GM21619 (cell line): ENCODE measurements at regions not wholly inside any gene's neighbourhood (a gene's known extent, or its start where the extent isn't known, plus 50 kb on each side); places are given as distances from the start of the nearest gene placed in this dataset.
"Not testable (repeated sequence)": the region's sequence is repeated elsewhere in the genome, so short reads cannot be mapped to it uniquely, and the experiment has no call there.

Experiments
- ATAC-seq: cut with Tn5 transposase; IDR thresholded peaks from one replicate; pipeline ENCODE4 v1.9.1; 2021; ENCODE audit not compliant: unreplicated experiment

DNA sequence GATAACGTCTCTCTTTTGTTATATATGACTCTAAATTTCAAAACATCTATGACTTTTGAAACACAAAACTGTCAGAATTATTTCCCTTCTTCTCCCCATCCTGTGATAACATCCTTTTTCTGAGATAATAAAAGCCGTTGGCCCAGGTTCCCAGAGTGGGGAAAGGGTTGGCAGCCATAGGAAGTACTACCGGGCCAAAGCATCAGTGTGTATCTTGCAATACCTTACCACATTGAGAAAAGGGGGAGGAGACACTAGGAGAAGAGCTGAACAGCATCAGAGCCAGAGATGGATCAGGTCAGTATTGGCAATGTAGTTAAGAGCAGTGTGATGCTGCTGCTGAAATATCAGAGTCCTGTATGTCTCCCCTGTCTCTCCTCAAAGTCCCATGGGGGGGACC, 210.0 kb upstream of the PROK2 start:
- ATAC-seq: no peak

DNA sequence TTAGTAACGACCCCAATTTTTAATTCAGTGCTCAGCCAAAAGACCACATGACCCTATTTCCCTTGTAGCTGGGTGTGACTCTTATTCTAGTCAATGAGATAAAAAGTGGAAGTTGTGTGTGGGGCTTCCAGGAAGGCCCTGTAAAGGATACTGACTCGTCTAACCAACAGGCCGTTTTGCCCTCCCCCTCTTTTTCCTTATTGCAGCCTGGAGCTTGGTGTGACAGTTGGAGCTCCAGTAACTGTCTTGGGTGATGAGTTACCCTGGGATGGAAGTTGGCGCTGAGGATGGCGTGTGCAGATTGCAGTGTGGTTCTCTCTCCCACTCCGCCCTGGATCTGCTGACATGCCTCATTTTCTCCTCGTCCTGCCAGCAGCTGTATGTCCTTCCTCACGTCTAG, 209.3 kb upstream of the PROK2 start:
- ATAC-seq: no peak

DNA sequence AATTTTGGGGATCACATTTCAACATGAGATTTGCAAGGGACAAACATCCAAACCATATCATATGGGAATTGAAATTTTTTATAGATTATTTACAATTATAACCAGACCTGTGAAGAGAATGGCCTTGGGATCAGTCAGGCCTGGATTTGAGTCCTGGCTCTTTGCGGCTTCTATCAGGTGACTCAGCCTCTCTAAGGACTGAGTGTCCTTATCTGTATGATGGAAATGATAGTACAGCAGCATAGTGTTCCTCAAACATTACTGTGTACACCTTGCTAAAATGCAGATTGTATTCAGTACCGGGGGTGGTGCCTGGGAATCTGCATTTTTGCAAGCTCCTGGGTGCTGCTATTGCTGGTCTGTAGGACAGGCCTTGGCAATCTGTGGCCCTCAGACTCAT, 206.7 kb upstream of the PROK2 start:
- no peak for ATAC-seq

DNA sequence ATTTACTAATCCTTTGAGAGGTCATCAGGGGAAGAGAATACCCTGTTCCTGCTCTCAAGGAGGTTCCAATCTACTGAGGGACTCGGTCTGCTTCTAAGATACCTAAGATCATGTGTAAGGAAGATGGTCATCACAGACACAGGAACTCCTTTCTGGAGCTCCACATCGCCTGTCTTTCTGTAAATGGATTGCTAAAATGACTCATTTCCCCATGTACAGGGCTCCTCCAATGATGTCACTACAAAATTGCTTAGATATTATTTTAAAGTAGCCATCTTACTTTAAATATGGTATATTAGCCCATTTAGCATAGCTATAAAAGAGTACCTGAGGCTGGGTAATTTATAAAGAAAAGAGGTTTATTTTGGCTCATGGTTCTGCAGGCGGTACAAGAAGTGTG, 206.1 kb upstream of the PROK2 start:
- no peak for ATAC-seq

DNA sequence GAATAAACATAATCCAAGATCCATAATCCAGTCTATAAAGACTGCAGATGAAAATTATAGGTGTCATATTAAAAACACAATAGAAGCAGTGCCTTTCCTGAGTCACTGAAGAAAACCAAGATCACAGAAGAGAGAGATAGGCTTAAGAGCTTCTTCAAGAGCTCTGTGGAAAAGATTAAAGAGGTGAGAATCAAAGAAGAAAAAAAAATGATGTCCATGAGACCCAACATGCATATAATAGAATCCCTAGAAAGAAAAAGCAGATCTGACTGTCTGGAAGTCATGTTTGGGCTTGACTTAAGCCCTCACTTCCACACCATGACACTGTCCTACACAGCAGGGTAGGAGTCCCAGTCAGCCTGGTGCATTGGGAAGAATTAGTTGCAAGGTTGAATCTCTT, 205.6 kb upstream of the PROK2 start:
- no peak for ATAC-seq

DNA sequence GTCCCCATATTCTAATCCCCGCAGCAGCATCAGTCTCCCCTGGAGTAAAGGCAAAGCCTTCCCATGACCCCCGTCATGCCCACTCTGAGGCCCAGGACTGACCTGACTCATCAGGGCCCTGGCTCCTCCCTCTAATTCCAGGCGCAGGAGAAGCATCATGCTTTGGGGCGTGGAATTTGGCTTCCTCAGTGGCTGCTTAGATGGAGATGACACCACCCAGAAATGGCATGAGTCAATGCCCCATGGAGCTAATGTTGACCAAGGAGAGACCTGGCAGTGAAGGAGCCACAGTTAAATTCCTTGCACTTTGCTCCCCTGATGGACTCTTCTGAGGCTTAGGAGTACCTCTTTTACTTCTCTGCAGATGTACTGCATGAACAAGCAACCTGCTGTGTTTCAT, 204.2 kb upstream of the PROK2 start:
- ATAC-seq: no peak

DNA sequence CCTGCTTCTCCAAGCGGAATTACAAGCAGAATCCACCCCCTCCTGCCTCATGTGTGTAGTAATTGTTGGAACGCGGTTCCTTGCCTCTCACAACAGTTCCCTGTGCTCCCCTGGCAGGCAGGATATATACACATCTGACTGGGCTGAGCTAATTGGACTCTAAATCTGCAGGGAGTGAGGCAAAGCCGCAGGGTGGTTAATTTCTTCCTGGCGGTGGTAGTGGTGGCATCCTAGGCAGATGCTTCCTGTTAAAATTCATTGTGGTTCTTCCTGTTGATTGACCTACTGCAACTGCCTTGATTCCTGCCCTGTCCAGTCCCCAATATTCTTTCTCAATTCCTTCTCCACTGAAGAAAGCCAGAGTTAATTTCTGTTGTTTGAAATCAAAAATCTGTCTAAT, 202.9 kb upstream of the PROK2 start:
- no peak for ATAC-seq

DNA sequence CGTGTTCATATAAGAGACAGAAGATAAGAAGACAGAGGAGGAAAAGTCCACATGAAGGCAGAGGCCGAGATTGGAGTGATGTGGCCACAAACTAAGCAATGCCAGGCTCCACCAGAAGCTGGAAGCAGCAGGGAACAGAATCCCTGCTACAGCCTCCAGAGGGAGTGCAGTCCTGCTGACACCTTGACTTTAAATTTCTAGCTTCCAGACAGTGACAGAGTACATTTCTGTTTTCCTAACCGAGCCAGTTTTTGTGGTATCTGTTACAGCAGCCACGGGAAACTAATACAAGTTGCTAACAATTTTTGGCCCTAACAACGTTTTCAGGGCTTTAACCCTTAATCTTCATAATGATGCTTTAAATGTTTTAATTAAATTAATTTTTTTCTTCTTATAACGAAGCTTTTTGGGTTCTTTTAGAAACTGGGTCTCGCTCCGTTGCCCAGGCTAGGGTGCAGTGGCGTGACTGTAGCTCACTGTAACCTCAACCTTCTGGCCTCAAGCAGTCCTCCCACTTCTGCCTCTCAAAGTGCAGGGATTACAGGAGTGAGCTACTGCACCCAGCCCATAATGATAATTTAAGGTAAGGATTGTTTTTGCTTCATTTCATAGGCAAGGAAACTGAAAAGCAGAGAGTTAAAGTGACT, 202.3 kb upstream of the PROK2 start:
- ATAC-seq: no peak

DNA sequence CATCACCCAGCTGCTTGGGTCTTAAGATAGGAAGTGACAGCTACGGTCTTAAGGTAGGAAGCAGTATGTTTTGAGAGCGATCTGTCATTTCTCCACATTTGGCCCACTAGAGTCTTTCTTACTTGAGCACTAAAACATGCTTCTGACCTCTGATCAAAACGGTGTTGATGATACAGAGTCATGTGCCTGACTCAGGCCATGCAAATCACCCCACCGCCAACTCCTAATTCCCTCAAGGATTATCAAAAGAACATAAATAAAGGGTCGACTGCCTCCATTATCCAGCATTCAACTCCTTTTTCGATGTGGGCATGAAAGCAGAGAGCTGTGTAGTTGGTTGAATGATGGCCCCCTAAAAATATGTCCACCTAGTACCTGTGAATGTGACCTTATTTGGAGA, 201.7 kb upstream of the PROK2 start:
- ATAC-seq: no peak

DNA sequence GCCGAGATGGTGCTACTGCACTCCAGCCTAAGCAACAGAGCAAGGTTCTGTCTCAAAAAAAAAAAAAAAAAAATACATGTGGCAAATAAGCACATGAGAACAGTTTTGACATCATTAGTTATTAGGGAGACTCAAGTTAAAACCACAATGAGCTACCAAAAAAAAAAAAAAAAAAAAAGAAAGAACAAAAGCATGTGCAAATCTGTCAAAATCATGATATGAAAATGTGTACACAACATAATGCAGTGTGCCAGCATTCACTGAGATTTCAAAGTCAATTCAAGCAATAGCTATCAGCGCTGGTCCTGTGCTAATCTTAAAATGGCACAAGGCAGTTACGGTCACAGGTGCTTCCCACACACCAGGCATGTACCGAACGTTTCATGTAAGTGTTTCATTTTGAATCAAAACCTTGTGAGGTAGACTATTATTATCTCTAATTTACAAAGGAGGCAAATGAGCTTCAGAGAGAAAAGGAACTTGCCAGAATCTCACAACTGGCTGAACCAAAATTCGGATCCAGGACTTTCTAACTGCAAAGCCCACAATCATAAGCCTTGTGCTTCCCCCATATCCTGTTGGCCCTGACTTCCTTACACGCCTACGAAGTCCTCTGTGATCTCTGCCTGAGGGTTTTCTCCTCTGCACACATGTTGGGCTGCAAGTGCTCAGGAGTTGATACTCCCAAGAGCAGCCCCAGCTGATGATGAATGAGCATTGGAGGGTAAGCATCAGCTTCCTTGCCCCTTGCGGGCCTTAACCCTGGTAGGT, 200.1 kb upstream of the PROK2 start:
- ATAC-seq: peak; percentile 88

DNA sequence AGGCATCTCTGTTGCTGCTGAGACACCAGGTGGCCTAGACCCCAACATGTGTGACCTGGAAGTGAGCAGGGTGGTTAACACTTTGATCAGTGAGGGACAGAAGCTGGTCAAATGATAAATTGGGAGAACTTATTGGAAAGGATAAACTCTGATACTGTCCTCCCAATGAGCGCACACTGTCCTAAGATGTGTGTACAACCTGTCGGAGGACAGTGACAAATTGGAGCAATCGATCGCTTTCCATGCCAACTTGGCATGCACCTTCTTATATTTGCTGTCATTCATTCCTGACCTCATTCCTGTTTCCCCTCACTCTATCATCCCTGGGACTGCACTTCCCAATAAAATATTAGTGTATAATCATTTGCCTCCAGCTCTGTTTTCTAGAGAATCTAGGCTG, 198.7 kb upstream of the PROK2 start:
- ATAC-seq: no peak

DNA sequence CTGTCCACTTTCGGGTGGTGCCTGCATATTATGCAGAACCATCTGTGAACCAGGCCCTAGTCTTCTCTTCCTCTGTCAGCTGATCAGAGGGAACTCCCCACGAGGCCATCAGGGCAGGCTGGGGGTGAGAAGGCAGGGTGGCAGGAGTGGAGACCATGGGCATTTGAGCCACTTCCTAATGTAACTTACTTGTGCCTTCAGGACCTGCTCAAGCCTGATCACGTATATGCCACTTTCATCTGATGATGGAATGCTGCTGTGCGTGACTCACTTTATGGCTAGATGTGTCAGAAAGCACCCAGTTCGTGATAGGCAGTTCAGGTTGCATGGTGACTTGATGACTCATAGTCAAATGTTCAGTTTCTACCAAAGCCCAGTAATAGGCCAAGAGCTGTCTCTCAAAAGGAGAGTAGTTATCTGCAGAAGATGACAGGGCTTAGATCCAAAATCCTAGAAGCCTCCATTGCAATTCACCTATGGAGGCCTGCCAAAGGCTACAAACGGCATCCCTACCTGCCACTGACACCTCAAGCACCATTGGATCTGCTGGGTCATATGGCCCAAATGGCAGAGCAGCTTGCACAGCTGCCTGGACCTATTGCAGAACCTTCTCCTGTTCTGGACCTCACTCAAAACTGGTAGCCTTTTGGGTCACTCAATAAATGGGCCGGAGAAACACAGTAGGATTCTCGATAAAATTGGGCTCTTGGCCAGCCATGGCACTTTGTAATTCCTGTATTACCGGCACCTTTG, 197.7 kb upstream of the PROK2 start:
- not testable (repeated sequence) for ATAC-seq

DNA sequence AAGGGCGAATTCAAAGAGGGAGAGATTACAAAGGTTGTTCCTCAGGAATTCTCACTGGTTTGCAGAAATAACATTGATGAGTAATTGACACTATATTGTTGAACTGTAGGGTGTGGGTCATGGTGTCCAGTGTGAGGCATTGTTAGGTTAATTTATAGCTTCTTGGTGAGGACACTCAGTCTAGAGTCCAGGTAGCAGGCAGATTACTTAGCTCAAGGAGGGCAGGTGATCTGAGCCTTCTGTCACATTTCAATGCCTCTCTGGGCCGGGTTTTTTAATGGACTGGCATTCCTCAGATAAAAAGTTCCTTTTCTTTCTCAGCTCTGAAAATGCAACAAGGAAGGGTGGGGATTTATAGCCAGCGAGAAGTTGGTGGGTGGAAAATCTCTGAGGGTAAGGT, 194.2 kb upstream of the PROK2 start:
- no peak for ATAC-seq

DNA sequence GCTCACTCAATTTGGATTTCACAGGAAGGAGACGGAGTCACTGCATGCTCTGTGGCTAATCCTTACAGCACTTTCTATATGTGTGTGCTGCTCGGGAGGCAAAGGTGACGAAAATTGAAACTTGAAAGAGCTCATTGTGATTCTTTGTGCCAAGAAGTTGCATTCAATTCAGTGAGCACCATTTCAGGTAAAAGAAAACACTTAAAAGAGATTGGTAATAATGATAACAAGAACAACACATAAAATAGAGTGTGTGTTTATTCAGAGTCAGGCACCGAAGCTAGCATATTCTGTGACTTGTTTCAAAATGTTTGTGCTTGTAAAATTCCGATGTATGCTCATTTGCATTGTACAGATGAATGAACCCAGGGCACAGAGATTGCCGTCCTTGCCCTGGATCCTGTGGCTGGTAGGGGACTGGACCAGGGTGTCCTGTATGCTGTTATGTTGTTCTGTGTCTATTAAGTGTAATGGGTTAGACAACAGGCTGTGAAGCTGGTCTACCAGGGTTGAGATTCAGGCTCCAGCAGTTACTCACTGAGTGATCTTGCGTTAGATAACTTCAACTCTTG, 193.3 kb upstream of the PROK2 start:
- ATAC-seq: peak; percentile 87

DNA sequence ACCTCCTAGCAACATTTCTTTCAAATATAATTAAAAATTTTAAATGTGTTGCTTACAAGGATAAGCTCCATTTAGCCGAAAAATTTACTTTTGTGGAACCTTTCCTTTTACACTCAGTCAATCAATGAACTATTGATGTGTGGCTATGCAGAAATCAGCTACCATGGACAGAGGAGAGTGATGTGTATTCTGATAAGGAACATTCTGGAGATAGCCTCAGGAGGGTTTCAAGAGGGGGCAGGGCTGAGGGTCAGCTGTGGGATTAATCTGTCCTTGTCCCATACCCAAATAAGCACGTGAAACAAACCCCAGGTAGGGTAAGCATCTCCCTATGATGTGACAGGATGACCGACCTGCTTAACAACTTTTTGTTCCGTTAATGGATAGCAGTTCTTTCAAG, 192.6 kb upstream of the PROK2 start:
- ATAC-seq: no peak

DNA sequence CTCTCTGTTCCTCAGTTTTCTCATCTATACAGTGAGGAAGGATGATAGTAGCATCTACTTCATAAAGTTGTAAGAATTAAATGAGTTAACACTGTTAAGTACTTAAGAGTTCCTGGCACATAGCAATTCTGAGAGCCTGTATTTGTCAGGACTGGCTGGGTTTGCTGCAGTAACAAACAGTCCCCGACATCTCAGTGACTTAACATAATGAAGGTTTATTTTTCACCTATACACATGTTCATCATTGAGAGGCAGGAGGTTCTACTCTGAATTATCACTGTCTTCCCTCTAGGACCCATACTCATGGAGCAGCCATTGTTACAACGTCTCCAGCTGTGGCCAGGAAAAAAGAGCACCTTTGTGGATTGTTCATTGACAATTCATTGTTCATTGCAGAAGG, 190.6 kb upstream of the PROK2 start:
- ATAC-seq: no peak

DNA sequence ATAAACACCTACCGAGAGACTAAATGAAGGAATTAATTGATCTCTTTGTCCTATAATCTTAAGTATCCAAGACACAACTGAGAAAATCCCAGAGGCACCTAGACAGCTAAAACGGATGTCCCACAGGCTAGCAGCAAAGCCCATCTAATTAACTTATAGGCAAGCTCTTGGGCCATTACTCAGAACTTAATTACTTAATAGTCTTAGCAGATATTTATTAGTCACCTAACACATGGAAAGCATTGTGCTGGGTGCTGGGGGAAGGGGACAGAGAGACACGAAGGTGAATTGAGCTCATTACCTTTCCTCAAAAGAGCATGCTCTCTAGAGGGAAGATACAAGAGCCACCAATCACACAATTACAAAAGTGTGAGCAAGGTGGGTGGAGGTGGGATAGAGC, 189.8 kb upstream of the PROK2 start:
- ATAC-seq: no peak

DNA sequence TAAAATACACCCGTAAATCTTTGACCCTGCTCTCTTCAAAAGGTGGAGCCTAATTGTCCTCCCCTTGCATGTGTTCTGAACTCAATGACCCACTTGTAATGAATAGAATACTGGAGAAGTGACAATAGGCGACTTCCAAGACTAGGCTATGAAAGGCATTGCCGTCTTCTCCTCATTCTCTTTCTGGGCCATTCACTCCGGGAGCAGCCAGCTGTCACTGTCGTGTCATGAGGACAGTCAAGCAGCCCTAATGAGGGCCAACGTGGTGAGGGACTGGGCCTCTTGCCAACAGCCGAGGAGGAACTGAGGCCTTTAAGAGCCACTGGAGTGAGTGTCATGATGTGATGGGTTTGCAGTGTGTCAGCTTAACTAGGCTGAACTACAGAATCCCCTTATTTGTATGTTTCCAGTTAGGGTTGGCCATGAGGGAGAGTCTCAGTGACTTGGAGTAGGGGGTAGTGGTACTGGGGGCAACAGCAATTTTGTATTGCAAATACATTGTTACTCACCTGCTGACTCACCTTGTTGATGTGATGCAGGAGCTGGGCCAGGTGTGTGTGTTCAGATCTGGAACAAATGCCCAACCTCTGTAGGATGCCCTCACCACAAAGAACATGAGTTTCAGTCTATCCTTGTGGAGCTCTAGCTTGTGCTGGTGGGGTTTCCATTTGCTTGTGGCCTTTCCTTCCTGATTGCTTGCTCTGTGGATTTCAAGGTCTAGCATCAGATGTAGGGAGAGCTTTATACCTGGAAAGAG, 188.5 kb upstream of the PROK2 start:
- ATAC-seq: no peak

DNA sequence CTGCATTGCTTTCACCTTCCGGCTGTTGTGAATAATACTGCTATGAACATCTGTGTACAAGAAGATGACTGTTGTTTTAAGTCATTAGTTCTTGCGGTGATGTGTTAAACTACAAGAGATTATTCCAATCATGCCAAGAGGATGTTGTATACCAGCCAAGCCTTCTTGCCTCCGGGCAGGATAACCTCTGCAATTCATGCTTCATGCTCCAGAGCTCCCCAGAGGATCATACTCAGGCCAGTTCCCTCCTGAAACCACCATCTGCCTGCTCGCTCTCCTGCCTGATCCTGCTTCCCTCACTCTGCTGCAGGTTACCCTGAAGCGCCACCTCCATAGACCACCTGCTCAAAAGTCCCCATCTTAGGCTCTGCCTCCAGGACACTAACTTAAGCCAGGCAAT, 187.1 kb upstream of the PROK2 start:
- ATAC-seq: no peak

DNA sequence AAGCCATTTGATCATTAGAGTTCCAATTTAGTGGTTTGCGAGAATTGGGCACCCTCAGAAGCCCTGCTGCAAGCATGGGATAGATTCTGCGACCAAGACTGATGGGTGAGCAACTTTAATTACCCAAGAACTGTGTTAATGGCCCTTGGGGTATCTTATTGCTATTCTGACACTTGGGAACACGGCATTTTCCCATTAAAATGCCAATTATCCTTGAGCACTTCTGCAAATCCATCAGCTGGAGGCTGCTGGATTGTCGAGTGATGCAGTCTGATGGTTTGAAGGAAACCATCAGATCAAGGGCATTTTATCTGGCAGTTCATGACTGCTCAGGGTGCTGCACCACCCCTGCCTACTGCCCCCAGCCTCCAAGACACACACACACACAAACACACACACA, 183.6 kb upstream of the PROK2 start:
- no peak for ATAC-seq

DNA sequence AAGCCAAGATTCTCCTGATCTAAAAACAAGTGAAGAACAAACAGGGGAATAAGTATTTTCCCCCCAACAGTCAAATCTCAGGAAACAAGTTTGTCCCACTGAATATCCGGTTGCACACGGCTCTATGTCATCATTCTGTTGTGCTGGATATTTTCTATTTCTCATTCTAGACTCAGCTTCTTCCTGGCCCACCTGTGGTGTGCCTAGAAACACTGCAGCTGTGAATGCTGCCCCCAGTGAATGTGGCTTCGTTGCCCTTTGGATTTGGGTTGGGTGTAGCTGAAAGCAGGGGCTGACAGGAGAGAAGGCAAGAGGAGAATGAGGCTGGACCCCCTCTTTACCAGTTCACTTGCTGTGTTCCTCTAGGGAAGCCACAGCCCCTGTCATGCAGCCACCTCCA, 181.2 kb upstream of the PROK2 start:
- no peak for ATAC-seq
